ENCODE measurements at regions not wholly inside any gene's neighbourhood (a gene's known extent, or its start where the extent isn't known, plus 50 kb on each side); places are given as distances from the start of the nearest gene placed in this dataset.

GRCh38 chr4:189769131-189769530, 171.5 kb upstream of the FRG1 start:
- no peak overlapping the region for H3K4me3 ChIP-seq (ENCODE audit: low read depth, low read length)
- TF ChIP-seq CTCF (IDR thresholded peaks at IDR 0.05; ENCODE audit: low read depth, low read length, missing control alignments) = no peak
- no peak for DNase-seq (ENCODE audit: low read depth)

GRCh38 chr4:189771696-189772361, 168.8 kb upstream of the FRG1 start:
- no peak overlapping the region for H3K4me3 ChIP-seq (ENCODE audit: low read depth, low read length)
- DNase-seq (ENCODE audit: low read depth) = no peak
- TF ChIP-seq CTCF (IDR thresholded peaks at IDR 0.05; ENCODE audit: low read depth, low read length, missing control alignments) = no peak

GRCh38 chr4:189773909-189774308, 166.8 kb upstream of the FRG1 start:
- no peak for TF ChIP-seq CTCF (IDR thresholded peaks at IDR 0.05; ENCODE audit: low read depth, low read length, missing control alignments)

GRCh38 chr4:189779281-189779980, 161.2 kb upstream of the FRG1 start:
- no peak for TF ChIP-seq CTCF (IDR thresholded peaks at IDR 0.05; ENCODE audit: low read depth, low read length, missing control alignments)
- no peak overlapping the region for H3K4me3 ChIP-seq (ENCODE audit: low read depth, low read length)
- DNase-seq (ENCODE audit: low read depth) = no peak

More at GRCh38 chr4:189773909-189774308, 166.8 kb upstream of the FRG1 start:
- no peak for DNase-seq (ENCODE audit: low read depth)
- no peak overlapping the region for H3K4me3 ChIP-seq (ENCODE audit: low read depth, low read length)

- H3K4me3 ChIP-seq (ENCODE audit: low read depth, low read length) = no peak overlapping the region
- no peak for TF ChIP-seq CTCF (IDR thresholded peaks at IDR 0.05; ENCODE audit: low read depth, low read length, missing control alignments)
- DNase-seq (ENCODE audit: low read depth) = no peak
These were observed 160.3 kb upstream of the FRG1 start for GRCh38 chr4:189780391-189780790.

GRCh38 chr4:189784651-189785050, 156.0 kb upstream of the FRG1 start:
- DNase-seq (ENCODE audit: low read depth) = no peak
- TF ChIP-seq CTCF (IDR thresholded peaks at IDR 0.05; ENCODE audit: low read depth, low read length, missing control alignments) = no peak
- H3K4me3 ChIP-seq (ENCODE audit: low read depth, low read length) = no peak overlapping the region

- TF ChIP-seq CTCF (IDR thresholded peaks at IDR 0.05; ENCODE audit: low read depth, low read length, missing control alignments) = no peak
- no peak overlapping the region for H3K4me3 ChIP-seq (ENCODE audit: low read depth, low read length)
- DNase-seq (ENCODE audit: low read depth) = no peak
These were observed 155.4 kb upstream of the FRG1 start for GRCh38 chr4:189785257-189785656.

All from GM12864 (cell line).